Upper lobe of left lung (tissue), 6 donors: ENCODE measurements at regions not wholly inside any gene's neighbourhood (a gene's known extent, or its start where the extent isn't known, plus 50 kb on each side); places are given as distances from the start of the nearest gene placed in this dataset.

ENCODE experiments used
- ATAC-seq, 2 donors: fragments of 200-7000 bp; cut with Tn5 transposase; one replicate each; pipeline ENCODE4 v1.9.1; 2022; ENCODE audit warnings: mild to moderate bottlenecking in 2 of 2, moderate library complexity in 2 of 2; ENCODE audit not compliant: low FRiP score in 2 of 2
- DNase-seq, 2 donors: peaks; one replicate each; pipeline ENCODE4 v3.0.0-alpha.2; 2019 to 2020
- H3K27ac ChIP-seq, 4 donors: fragments of 200-600 bp; sonication (generic); one replicate each; pipeline ENCODE4 v1.5.1; 2016 to 2019
- H3K27me3 ChIP-seq, 4 donors: fragments of 200-600 bp; sonication (generic); one replicate each; pipeline ENCODE4 v1.5.1; 2017 to 2019
- H3K36me3 ChIP-seq, 4 donors: fragments of 200-600 bp; sonication (generic); one replicate each; pipeline ENCODE4 v1.5.1; 2016 to 2019
- H3K4me1 ChIP-seq, 4 donors: fragments of 200-600 bp; sonication (generic); one replicate each; pipeline ENCODE4 v1.5.1; 2018 to 2019
- H3K4me3 ChIP-seq, 4 donors: fragments of 200-600 bp; sonication (generic); one replicate each; pipeline ENCODE4 v1.5.1; 2017 to 2019; ENCODE audit warnings: mild to moderate bottlenecking in 2 of 4, moderate library complexity in 1 of 4
- H3K9me3 ChIP-seq, 4 donors: fragments of 200-600 bp; sonication (generic); one replicate each; pipeline ENCODE4 v1.5.1; 2018 to 2019
- CTCF ChIP-seq, 6 experiments: fragments of 450-650 bp in 4 of 6; fragments of 200-600 bp in 2 of 6; sonication (generic) in 2 of 6; IDR thresholded peaks; one replicate each; pipeline ENCODE4 v1.5.1; 2016 to 2019; ENCODE audit warnings: antibody characterized with exemption in 6 of 6
- EP300 ChIP-seq, 4 donors: sonication (generic); formaldehyde crosslinking; IDR thresholded peaks; one replicate each; pipeline ENCODE4 v1.5.1; 2017; ENCODE audit warnings: antibody characterized with exemption in 4 of 4, control low read depth in 2 of 4
- POLR2A ChIP-seq, 4 donors: fragments of 450-650 bp; IDR thresholded peaks; one replicate each; pipeline ENCODE4 v1.5.1; 2016 to 2017; ENCODE audit warnings: antibody characterized with exemption in 4 of 4, mild to moderate bottlenecking in 2 of 4
- POLR2AphosphoS5 ChIP-seq, 2 donors: sonication (generic); formaldehyde crosslinking; IDR thresholded peaks; one replicate each; pipeline ENCODE4 v1.5.1; 2017; ENCODE audit warnings: antibody characterized with exemption in 2 of 2
- WGBS, 2 donors: methylation state at CpG; one replicate each; pipeline ENCODE4 v1.1.5; 2017 to 2018; 5-methylcytosine and 5-hydroxymethylcytosine counted together
- donor health status: DM: no; HTN: no; CAD: no; lungs with moderate emphysema.
- donor health status: DM: no; HTN: yes; CAD: no; lungs with severe emphysema.

GRCh38 chrX:42149765-42150164, 226.4 kb upstream of the CASK start:
- Histone ChIP-seq H3K4me3 (no peak overlapping the region), H3K27ac (no peak overlapping the region), H3K27me3 (no peaks in the 10 kb centered on the region), H3K9me3 (no peaks in the 10 kb centered on the region), H3K36me3 (no peaks in the 10 kb centered on the region), H3K4me1 (no peaks in the 10 kb centered on the region)
- DNase-seq (no peak), ATAC-seq (no peak)
- WGBS, 2 donors, result 70 to 86% methylated on average over 4 of the region's 4 CpGs
- TF ChIP-seq CTCF (IDR thresholded peaks at IDR 0.05) (no peak), POLR2AphosphoS5 (IDR thresholded peaks at IDR 0.05) (no peak), POLR2A (IDR thresholded peaks at IDR 0.05) (no peak), EP300 (IDR thresholded peaks at IDR 0.05) (no peak)

GRCh38 chrX:42149281-42149680, 225.9 kb upstream of the CASK start:
- H3K36me3 ChIP-seq, result no peaks in the 10 kb centered on the region
- no peak overlapping the region for H3K27ac ChIP-seq
- no peaks in the 10 kb centered on the region for H3K27me3 ChIP-seq
- 75 to 76% methylated on average over 2 of the region's 2 CpGs for WGBS, 2 donors
- no peak overlapping the region for H3K4me3 ChIP-seq
- no peaks in the 10 kb centered on the region for H3K4me1 ChIP-seq
- no peak for DNase-seq
- TF ChIP-seq CTCF (IDR thresholded peaks at IDR 0.05) (no peak), EP300 (IDR thresholded peaks at IDR 0.05) (no peak), POLR2A (IDR thresholded peaks at IDR 0.05) (no peak), POLR2AphosphoS5 (IDR thresholded peaks at IDR 0.05) (no peak)
- ATAC-seq, result no peak
- no peaks in the 10 kb centered on the region for H3K9me3 ChIP-seq

- Histone ChIP-seq H3K4me3 (no peak overlapping the region), H3K27me3 (no peaks in the 10 kb centered on the region), H3K27ac (no peak overlapping the region), H3K9me3 (no peaks in the 10 kb centered on the region), H3K36me3 (no peaks in the 10 kb centered on the region), H3K4me1 (no peaks in the 10 kb centered on the region)
- WGBS, 2 donors, result 52 to 64% methylated on average over 5 of the region's 5 CpGs
- no peak for DNase-seq
- ATAC-seq, result no peak
- no peak for TF ChIP-seq POLR2AphosphoS5 (IDR thresholded peaks at IDR 0.05)
- TF ChIP-seq EP300 (IDR thresholded peaks at IDR 0.05), result no peak
- TF ChIP-seq CTCF (IDR thresholded peaks at IDR 0.05), result no peak
- TF ChIP-seq POLR2A (IDR thresholded peaks at IDR 0.05), result no peak
Measured at GRCh38 chrX:42143866-42144592, 220.7 kb upstream of the CASK start.

GRCh38 chrX:42140320-42140719, 217.0 kb upstream of the CASK start:
- H3K4me3 ChIP-seq, result no peak overlapping the region
- no peaks in the 10 kb centered on the region for H3K4me1 ChIP-seq
- no peaks in the 10 kb centered on the region for H3K27me3 ChIP-seq
- DNase-seq (no peak), ATAC-seq (no peak)
- no peak for TF ChIP-seq CTCF (IDR thresholded peaks at IDR 0.05)
- TF ChIP-seq POLR2AphosphoS5 (IDR thresholded peaks at IDR 0.05), result no peak
- no peak for TF ChIP-seq POLR2A (IDR thresholded peaks at IDR 0.05)
- no peak for TF ChIP-seq EP300 (IDR thresholded peaks at IDR 0.05)
- peaks cover 0 to 3% (median 0%) of the 10 kb centered on the region in 4 donors for H3K9me3 ChIP-seq
- no peak overlapping the region for H3K27ac ChIP-seq
- no peaks in the 10 kb centered on the region for H3K36me3 ChIP-seq

GRCh38 chrX:42135583-42136228, 212.4 kb upstream of the CASK start:
- H3K27me3 ChIP-seq, result no peaks in the 10 kb centered on the region
- no peaks in the 10 kb centered on the region for H3K36me3 ChIP-seq
- ATAC-seq (no peak), DNase-seq (no peak)
- TF ChIP-seq POLR2A (IDR thresholded peaks at IDR 0.05), result no peak
- TF ChIP-seq EP300 (IDR thresholded peaks at IDR 0.05), result no peak
- TF ChIP-seq POLR2AphosphoS5 (IDR thresholded peaks at IDR 0.05), result no peak
- no peak for TF ChIP-seq CTCF (IDR thresholded peaks at IDR 0.05)
- peaks cover 0 to 3% (median 0%) of the 10 kb centered on the region in 4 donors for H3K9me3 ChIP-seq
- WGBS, 2 donors, result 70 to 86% methylated on average over 1 of the region's 1 CpG
- no peak overlapping the region for H3K27ac ChIP-seq
- no peak overlapping the region for H3K4me3 ChIP-seq
- no peaks in the 10 kb centered on the region for H3K4me1 ChIP-seq
